GM12878 (cell line): ENCODE measurements at regions not wholly inside any gene's neighbourhood (a gene's known extent, or its start where the extent isn't known, plus 50 kb on each side); places are given as distances from the start of the nearest gene placed in this dataset.

Source experiments
- ASH2L ChIP-seq: fragments of 300-600, 200-600 bp; sonication (generic); IDR thresholded peaks from 2 replicates; pipeline ENCODE4 v1.6.1; 2017; ENCODE audit warnings: low read depth, mild to moderate bottlenecking, borderline replicate concordance
- FOXM1 ChIP-seq: IDR thresholded peaks from 2 replicates; pipeline ENCODE4 v1.6.1; 2012; ENCODE audit warnings: low read depth, mild to moderate bottlenecking, inconsistent platforms, low read length, moderate library complexity
- JUNB ChIP-seq: IDR thresholded peaks from 2 replicates; pipeline ENCODE4 v1.6.1; 2016; ENCODE audit warnings: antibody characterized with exemption, mild to moderate bottlenecking
- MEF2A ChIP-seq: IDR thresholded peaks from 2 replicates; pipeline ENCODE4 v1.6.1; 2011; ENCODE audit warnings: low read depth, mild to moderate bottlenecking, low read length, moderate library complexity; ENCODE audit not compliant: insufficient read depth
- RAD21 ChIP-seq: IDR thresholded peaks from 2 replicates; pipeline ENCODE4 v1.6.1; 2011; ENCODE audit warnings: mild to moderate bottlenecking, low read depth, low read length, moderate library complexity; ENCODE audit not compliant: insufficient read depth
- RAD51 ChIP-seq: fragments of 450-650 bp; IDR thresholded peaks from 2 replicates; pipeline ENCODE4 v1.6.1; 2016; ENCODE audit warnings: moderate library complexity, mild to moderate bottlenecking, inconsistent platforms
- SUPT20H ChIP-seq: IDR thresholded peaks from 2 replicates; pipeline ENCODE4 v1.6.1; 2011; ENCODE audit warnings: low read depth, mild to moderate bottlenecking, low read length, moderate library complexity, borderline replicate concordance; ENCODE audit not compliant: control insufficient read depth
- SUZ12 ChIP-seq: fragments of 200-600 bp; sonication (generic); IDR thresholded peaks from one replicate; pipeline ENCODE4 v1.6.1; 2018; ENCODE audit warnings: antibody characterized with exemption, mild to moderate bottlenecking; ENCODE audit not compliant: unreplicated experiment
- WRNIP1 ChIP-seq: IDR thresholded peaks from 2 replicates; pipeline ENCODE4 v1.6.1; 2011; ENCODE audit warnings: low read depth, low read length, improper control_type of control experiment, borderline replicate concordance
- YBX1 ChIP-seq: fragments of 450-650 bp; IDR thresholded peaks from 2 replicates; pipeline ENCODE4 v1.6.1; 2016; ENCODE audit warnings: antibody characterized with exemption
- TF ChIP-seq, protein P1 (sequence below): fragments of 450-650 bp; IDR thresholded peaks from 2 replicates; pipeline ENCODE4 v1.6.1; 2017; ENCODE audit warnings: mild to moderate bottlenecking, moderate library complexity
- TF ChIP-seq, protein P2 (sequence below): IDR thresholded peaks from 2 replicates; pipeline ENCODE4 v1.6.1; 2012; ENCODE audit warnings: low read depth, low read length, improper control_type of control experiment

DNA sequence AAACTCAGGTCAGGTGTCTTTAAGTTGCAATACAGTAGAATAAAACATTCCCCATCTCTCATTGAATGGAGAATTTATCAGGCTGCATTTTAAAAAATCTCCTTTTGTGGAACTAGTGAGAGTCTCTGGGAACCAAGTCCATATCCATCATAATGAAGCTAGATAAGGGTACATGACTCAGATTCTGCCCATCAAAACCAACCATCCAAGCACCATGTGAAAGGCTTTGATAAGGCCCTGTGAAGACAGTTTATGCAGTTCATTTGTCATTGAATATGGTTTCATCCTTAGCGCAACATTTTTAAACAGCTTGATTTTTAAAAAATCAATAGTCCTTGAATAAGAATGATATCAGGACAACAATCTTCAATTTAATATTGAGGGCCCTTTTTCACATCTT is 56.3 kb upstream of the DIAPH3 start (continued):
- TF ChIP-seq, protein P1, sequence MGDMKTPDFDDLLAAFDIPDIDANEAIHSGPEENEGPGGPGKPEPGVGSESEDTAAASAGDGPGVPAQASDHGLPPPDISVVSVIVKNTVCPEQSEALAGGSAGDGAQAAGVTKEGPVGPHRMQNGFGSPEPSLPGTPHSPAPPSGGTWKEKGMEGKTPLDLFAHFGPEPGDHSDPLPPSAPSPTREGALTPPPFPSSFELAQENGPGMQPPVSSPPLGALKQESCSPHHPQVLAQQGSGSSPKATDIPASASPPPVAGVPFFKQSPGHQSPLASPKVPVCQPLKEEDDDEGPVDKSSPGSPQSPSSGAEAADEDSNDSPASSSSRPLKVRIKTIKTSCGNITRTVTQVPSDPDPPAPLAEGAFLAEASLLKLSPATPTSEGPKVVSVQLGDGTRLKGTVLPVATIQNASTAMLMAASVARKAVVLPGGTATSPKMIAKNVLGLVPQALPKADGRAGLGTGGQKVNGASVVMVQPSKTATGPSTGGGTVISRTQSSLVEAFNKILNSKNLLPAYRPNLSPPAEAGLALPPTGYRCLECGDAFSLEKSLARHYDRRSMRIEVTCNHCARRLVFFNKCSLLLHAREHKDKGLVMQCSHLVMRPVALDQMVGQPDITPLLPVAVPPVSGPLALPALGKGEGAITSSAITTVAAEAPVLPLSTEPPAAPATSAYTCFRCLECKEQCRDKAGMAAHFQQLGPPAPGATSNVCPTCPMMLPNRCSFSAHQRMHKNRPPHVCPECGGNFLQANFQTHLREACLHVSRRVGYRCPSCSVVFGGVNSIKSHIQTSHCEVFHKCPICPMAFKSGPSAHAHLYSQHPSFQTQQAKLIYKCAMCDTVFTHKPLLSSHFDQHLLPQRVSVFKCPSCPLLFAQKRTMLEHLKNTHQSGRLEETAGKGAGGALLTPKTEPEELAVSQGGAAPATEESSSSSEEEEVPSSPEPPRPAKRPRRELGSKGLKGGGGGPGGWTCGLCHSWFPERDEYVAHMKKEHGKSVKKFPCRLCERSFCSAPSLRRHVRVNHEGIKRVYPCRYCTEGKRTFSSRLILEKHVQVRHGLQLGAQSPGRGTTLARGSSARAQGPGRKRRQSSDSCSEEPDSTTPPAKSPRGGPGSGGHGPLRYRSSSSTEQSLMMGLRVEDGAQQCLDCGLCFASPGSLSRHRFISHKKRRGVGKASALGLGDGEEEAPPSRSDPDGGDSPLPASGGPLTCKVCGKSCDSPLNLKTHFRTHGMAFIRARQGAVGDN = no peak
- no peak for TF ChIP-seq WRNIP1
- no peak for TF ChIP-seq YBX1
- TF ChIP-seq ASH2L = no peak
- TF ChIP-seq FOXM1 = no peak
- no peak for TF ChIP-seq RAD51
- TF ChIP-seq JUNB = no peak
- TF ChIP-seq, protein P2, sequence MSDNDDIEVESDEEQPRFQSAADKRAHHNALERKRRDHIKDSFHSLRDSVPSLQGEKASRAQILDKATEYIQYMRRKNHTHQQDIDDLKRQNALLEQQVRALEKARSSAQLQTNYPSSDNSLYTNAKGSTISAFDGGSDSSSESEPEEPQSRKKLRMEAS = no peak
- no peak for TF ChIP-seq RAD21
- TF ChIP-seq MEF2A = no peak
- TF ChIP-seq SUZ12 = no peak
- no peak for TF ChIP-seq SUPT20H
